ENCODE measurements at regions not wholly inside any gene's neighbourhood (a gene's known extent, or its start where the extent isn't known, plus 50 kb on each side); places are given as distances from the start of the nearest gene placed in this dataset.

- no peak for ATAC-seq
These were observed 426.6 kb upstream of the ATP11B start for GRCh38 chr3:182366746-182367145.

GRCh38 chr3:182369861-182370260, 423.4 kb upstream of the ATP11B start:
- ATAC-seq, result no peak

GRCh38 chr3:182370949-182371348, 422.4 kb upstream of the ATP11B start:
- no peak for ATAC-seq

- no peak for ATAC-seq
These were observed 417.4 kb upstream of the ATP11B start for GRCh38 chr3:182375916-182376315.

- no peak for ATAC-seq
These were observed 411.0 kb upstream of the ATP11B start for GRCh38 chr3:182382112-182382857.

- ATAC-seq, result no peak
These were observed 409.1 kb upstream of the ATP11B start for GRCh38 chr3:182384221-182384620.

- ATAC-seq, result no peak
These were observed 407.9 kb upstream of the ATP11B start for GRCh38 chr3:182385356-182385755.

GRCh38 chr3:182388506-182388905, 404.8 kb upstream of the ATP11B start:
- ATAC-seq, result no peak

- ATAC-seq, result no peak
These were observed 404.1 kb upstream of the ATP11B start for GRCh38 chr3:182389071-182389815.

GRCh38 chr3:182390421-182390820, 402.9 kb upstream of the ATP11B start:
- no peak for ATAC-seq

GRCh38 chr3:182392182-182392937, 400.9 kb upstream of the ATP11B start:
- ATAC-seq, result no peak

GRCh38 chr3:182393151-182393550, 400.2 kb upstream of the ATP11B start:
- no peak for ATAC-seq

- ATAC-seq, result no peak
These were observed 399.4 kb upstream of the ATP11B start for GRCh38 chr3:182393830-182394367.

GRCh38 chr3:182397164-182397563, 396.1 kb upstream of the ATP11B start:
- ATAC-seq, result no peak

GRCh38 chr3:182399978-182400737, 393.1 kb upstream of the ATP11B start:
- no peak for ATAC-seq

- ATAC-seq, result no peak
These were observed 392.5 kb upstream of the ATP11B start for GRCh38 chr3:182400838-182401237.

- ATAC-seq, result no peak
These were observed 389.3 kb upstream of the ATP11B start for GRCh38 chr3:182404031-182404430.

- no peak for ATAC-seq
These were observed 387.5 kb upstream of the ATP11B start for GRCh38 chr3:182405759-182406158.

- ATAC-seq, result no peak
These were observed 386.5 kb upstream of the ATP11B start for GRCh38 chr3:182406786-182407185.

- ATAC-seq, result no peak
These were observed 383.3 kb upstream of the ATP11B start for GRCh38 chr3:182410051-182410450.

GRCh38 chr3:182412066-182412465, 381.2 kb upstream of the ATP11B start:
- ATAC-seq, result no peak

- no peak for ATAC-seq
These were observed 380.2 kb upstream of the ATP11B start for GRCh38 chr3:182413061-182413460.

GRCh38 chr3:182413682-182414081, 379.6 kb upstream of the ATP11B start:
- ATAC-seq, result no peak
